ENCODE measurements at regions not wholly inside any gene's neighbourhood (a gene's known extent, or its start where the extent isn't known, plus 50 kb on each side); places are given as distances from the start of the nearest gene placed in this dataset.
"Not testable (repeated sequence)": the region's sequence is repeated elsewhere in the genome, so short reads cannot be mapped to it uniquely, and the experiment has no call there.

GRCh38 chr3:39577541-39577940 is 110.1 kb downstream of the MOBP start:
- ChIA-PET CTCF (no interaction called here), POLR2A (no interaction called here), RAD21 (ENCODE audit: low non-redundant PET in 1 of 2, low total read pairs in 2 of 2, uncharacterized antibody in 2 of 2, unreplicated experiment in 2 of 2) (no interaction called here)
- Histone ChIP-seq H3K4me2 (ENCODE audit: low read length) (no peak overlapping the region), H3K27ac (ENCODE audit: low read depth, low read length) (no peak overlapping the region), H3K9me3 (ENCODE audit: control insufficient read depth in 1 of 2, insufficient read depth in 1 of 2, low read depth in 1 of 2, low read length in 2 of 2) (no peaks in the 10 kb centered on the region), H2AFZ (ENCODE audit: low read depth, low read length, poor library complexity, severe bottlenecking) (no peak overlapping the region), H3K9ac (ENCODE audit: low read length) (no peak overlapping the region), H3K4me1 (ENCODE audit: control insufficient read depth in 1 of 2, insufficient read depth in 2 of 2, low read length in 2 of 2) (no peaks in the 10 kb centered on the region), H3K4me3 (replicated peaks in 1 of 2; ENCODE audit: low read depth in 1 of 2, low read length in 2 of 2) (no peak overlapping the region), H3K79me2 (ENCODE audit: insufficient read depth, low read length) (no peaks in the 10 kb centered on the region), H3K9me2 (ENCODE audit: insufficient read depth) (no peaks in the 10 kb centered on the region), H3K36me3 (ENCODE audit: control insufficient read depth in 1 of 2, insufficient read depth in 2 of 2, low read length in 2 of 2) (no peaks in the 10 kb centered on the region), H3K27me3 (ENCODE audit: insufficient read depth, low read length) (no peaks in the 10 kb centered on the region), H4K20me1 (ENCODE audit: insufficient read depth) (no peaks in the 10 kb centered on the region)
- ATAC-seq (no peak), DNase-seq (ENCODE audit: low read depth, low spot score) (no peak)
- BruUV-seq (replicated peaks): no TSS peak
- intact Hi-C loops (cut with micrococcal nuclease): no loop called here
- TF ChIP-seq ZNF274 (IDR thresholded peaks at IDR 0.05; ENCODE audit: low read depth, low read length): no peak
- no peak for TF ChIP-seq CEBPB (IDR thresholded peaks at IDR 0.05; ENCODE audit: low read depth)
- TF ChIP-seq POLR2AphosphoS5 (IDR thresholded peaks at IDR 0.05; ENCODE audit: low read depth, low read length): no peak
- no peak for TF ChIP-seq SP1 (IDR thresholded peaks at IDR 0.05; ENCODE audit: low read depth)
- no peak for TF ChIP-seq REST (IDR thresholded peaks at IDR 0.05; ENCODE audit: low read depth)
- no peak for TF ChIP-seq ZBTB33 (IDR thresholded peaks at IDR 0.05; ENCODE audit: extremely low read depth, insufficient replicate concordance, low read length)
- no peak for TF ChIP-seq FOSL1 (IDR thresholded peaks at IDR 0.05; ENCODE audit: low read depth)
- no peak for TF ChIP-seq EZH2 (IDR thresholded peaks at IDR 0.05)
- no peak for TF ChIP-seq POLR2A (IDR thresholded peaks at IDR 0.05; ENCODE audit: borderline replicate concordance, extremely low read depth, insufficient read depth, insufficient read length)
- TF ChIP-seq ZFX (IDR thresholded peaks at IDR 0.05): no peak
- no peak for TF ChIP-seq JUND (IDR thresholded peaks at IDR 0.05)
- TF ChIP-seq MAX (IDR thresholded peaks at IDR 0.05): no peak
- TF ChIP-seq YY1 (IDR thresholded peaks at IDR 0.05; ENCODE audit: extremely low read depth, insufficient replicate concordance, low read depth, low read length): no peak
- no peak for TF ChIP-seq RAD21 (IDR thresholded peaks at IDR 0.05; ENCODE audit: low read depth)
- TF ChIP-seq EGR1 (IDR thresholded peaks at IDR 0.05; ENCODE audit: low read depth): no peak
- TF ChIP-seq EZH2phosphoT487 (IDR thresholded peaks at IDR 0.05; ENCODE audit: borderline replicate concordance): no peak
- no peak for TF ChIP-seq CBX3 (IDR thresholded peaks at IDR 0.05; ENCODE audit: low read depth)
- TF ChIP-seq SIN3A (IDR thresholded peaks at IDR 0.05; ENCODE audit: low read depth): no peak
- TF ChIP-seq ELF1 (IDR thresholded peaks at IDR 0.05; ENCODE audit: borderline replicate concordance, low read depth): no peak
- TF ChIP-seq SRF (IDR thresholded peaks at IDR 0.05; ENCODE audit: low read depth): no peak

- H3K4me1 ChIP-seq (ENCODE audit: control insufficient read depth in 1 of 2, insufficient read depth in 2 of 2, low read length in 2 of 2); BruUV-seq (replicated peaks); H2AFZ ChIP-seq (ENCODE audit: low read depth, low read length, poor library complexity, severe bottlenecking); intact Hi-C loops (cut with micrococcal nuclease); H3K27ac ChIP-seq (ENCODE audit: low read depth, low read length); H3K27me3 ChIP-seq (ENCODE audit: insufficient read depth, low read length); H3K4me2 ChIP-seq (ENCODE audit: low read length); H3K9me3 ChIP-seq (ENCODE audit: control insufficient read depth in 1 of 2, insufficient read depth in 1 of 2, low read depth in 1 of 2, low read length in 2 of 2); ATAC-seq; CTCF ChIA-PET; H4K20me1 ChIP-seq (ENCODE audit: insufficient read depth); H3K36me3 ChIP-seq (ENCODE audit: control insufficient read depth in 1 of 2, insufficient read depth in 2 of 2, low read length in 2 of 2); DNase-seq (ENCODE audit: low read depth, low spot score); H3K4me3 ChIP-seq (replicated peaks in 1 of 2; ENCODE audit: low read depth in 1 of 2, low read length in 2 of 2); H3K79me2 ChIP-seq (ENCODE audit: insufficient read depth, low read length); H3K9me2 ChIP-seq (ENCODE audit: insufficient read depth); H3K9ac ChIP-seq (ENCODE audit: low read length); RAD21 ChIA-PET (ENCODE audit: low non-redundant PET in 1 of 2, low total read pairs in 2 of 2, uncharacterized antibody in 2 of 2, unreplicated experiment in 2 of 2); POLR2A ChIA-PET: not testable (repeated sequence)
Observed at GRCh38 chr3:39586215-39586614, 118.7 kb downstream of the MOBP start.

Data from HCT116 (cell line).